Mucosa of descending colon (tissue), 3 donors: ENCODE measurements at regions not wholly inside any gene's neighbourhood (a gene's known extent, or its start where the extent isn't known, plus 50 kb on each side); places are given as distances from the start of the nearest gene placed in this dataset.

Source experiments
- ATAC-seq: fragments of 200-7000 bp; cut with Tn5 transposase; one replicate; pipeline ENCODE4 v1.9.1; 2020; ENCODE audit warnings: mild to moderate bottlenecking, moderate library complexity
- DNase-seq, 3 donors: peaks; one replicate each; pipeline ENCODE4 v3.0.0-alpha.2; 2020
- H3K36me3 ChIP-seq: fragments of 200-600 bp; one replicate; pipeline ENCODE4 v1.8.0; 2021; ENCODE audit warnings: low read depth, mild to moderate bottlenecking
- H3K4me1 ChIP-seq: fragments of 200-600 bp; one replicate; pipeline ENCODE4 v1.8.0; 2021; ENCODE audit warnings: low read depth, mild to moderate bottlenecking
- H3K4me3 ChIP-seq: fragments of 200-600 bp; one replicate; pipeline ENCODE4 v1.8.0; 2021; ENCODE audit warnings: mild to moderate bottlenecking
- H3K9me3 ChIP-seq: fragments of 200-600 bp; one replicate; pipeline ENCODE4 v1.8.0; 2021; ENCODE audit warnings: mild to moderate bottlenecking
- intact Hi-C, 2 donors: fragments of 100-400 bp; cut with DNase I in 1 of 2; cut with micrococcal nuclease in 1 of 2; formaldehyde crosslinking; loops; one replicate each; pipeline versions ENCODE4 v1.11.0 to v1.11.1; 2022; cut with DNase I, micrococcal nuclease
- TF ChIP-seq, protein P1 (sequence below): fragments of 200-600 bp; IDR thresholded peaks from one replicate; pipeline ENCODE4 v1.8.0; 2022; ENCODE audit warnings: antibody characterized with exemption, mild to moderate bottlenecking
- donor health status: DM: no; HTN: no; CAD: no; lungs with moderate emphysema.
- donor health status: DM: no; HTN: no; CAD: no.
- donor health status: DM: no; HTN: yes; CAD: no.

DNA sequence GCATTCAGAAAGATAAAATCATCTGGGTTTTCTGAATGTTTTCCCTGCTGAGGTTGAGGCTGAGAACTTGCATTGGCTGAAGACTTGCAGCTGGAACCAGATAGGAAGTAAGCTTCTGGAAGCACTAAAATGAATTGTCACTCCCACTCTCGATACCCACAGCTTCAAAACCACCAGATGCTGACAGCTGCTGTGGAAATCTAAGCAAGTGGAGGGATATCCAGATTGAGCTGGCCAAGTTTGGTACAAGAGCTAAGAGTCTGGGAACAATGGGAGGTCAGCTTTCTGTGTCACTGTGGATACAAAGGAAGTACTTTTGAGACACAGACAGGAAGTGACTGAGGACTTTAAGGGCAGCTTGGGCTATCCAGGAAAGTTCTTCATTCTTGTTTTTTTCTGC, 51.3 kb upstream of the CD44 start:
- Histone ChIP-seq H3K4me3 (no peak overlapping the region), H3K4me1 (peaks cover 3% of the 10 kb centered on the region), H3K9me3 (no peaks in the 10 kb centered on the region), H3K36me3 (no peaks in the 10 kb centered on the region)
- ATAC-seq, result peak; percentile 27
- TF ChIP-seq, protein P1, sequence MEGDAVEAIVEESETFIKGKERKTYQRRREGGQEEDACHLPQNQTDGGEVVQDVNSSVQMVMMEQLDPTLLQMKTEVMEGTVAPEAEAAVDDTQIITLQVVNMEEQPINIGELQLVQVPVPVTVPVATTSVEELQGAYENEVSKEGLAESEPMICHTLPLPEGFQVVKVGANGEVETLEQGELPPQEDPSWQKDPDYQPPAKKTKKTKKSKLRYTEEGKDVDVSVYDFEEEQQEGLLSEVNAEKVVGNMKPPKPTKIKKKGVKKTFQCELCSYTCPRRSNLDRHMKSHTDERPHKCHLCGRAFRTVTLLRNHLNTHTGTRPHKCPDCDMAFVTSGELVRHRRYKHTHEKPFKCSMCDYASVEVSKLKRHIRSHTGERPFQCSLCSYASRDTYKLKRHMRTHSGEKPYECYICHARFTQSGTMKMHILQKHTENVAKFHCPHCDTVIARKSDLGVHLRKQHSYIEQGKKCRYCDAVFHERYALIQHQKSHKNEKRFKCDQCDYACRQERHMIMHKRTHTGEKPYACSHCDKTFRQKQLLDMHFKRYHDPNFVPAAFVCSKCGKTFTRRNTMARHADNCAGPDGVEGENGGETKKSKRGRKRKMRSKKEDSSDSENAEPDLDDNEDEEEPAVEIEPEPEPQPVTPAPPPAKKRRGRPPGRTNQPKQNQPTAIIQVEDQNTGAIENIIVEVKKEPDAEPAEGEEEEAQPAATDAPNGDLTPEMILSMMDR, result no peak
- intact Hi-C loops, result no loop called here
- peak in 1 of 3 donors; percentile 44 for DNase-seq

DNA sequence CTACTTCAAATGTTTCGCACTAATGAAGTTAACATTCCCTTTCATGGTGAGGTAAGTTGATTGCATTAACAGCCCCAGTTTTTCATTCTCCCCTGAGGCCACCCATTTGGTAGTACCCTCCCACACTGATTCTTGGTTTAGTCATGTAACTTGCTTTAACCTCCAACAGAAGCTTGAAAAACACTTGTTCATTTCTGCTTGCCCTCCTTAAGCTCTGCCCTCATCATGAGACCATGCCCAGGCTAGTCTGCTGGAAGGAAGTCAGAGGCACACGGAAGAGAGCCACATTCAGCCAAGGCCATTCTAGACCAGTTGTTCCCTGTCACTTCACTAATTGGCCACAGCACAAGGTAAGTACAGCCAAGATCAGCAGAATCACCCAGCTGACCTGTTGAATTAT, 50.7 kb upstream of the CD44 start:
- Histone ChIP-seq H3K36me3 (no peaks in the 10 kb centered on the region), H3K4me1 (peaks cover 3% of the 10 kb centered on the region), H3K4me3 (no peak overlapping the region), H3K9me3 (no peaks in the 10 kb centered on the region)
- intact Hi-C loops, result no loop called here
- TF ChIP-seq, protein P1, result no peak
- ATAC-seq (no peak), DNase-seq (no peak)

DNA sequence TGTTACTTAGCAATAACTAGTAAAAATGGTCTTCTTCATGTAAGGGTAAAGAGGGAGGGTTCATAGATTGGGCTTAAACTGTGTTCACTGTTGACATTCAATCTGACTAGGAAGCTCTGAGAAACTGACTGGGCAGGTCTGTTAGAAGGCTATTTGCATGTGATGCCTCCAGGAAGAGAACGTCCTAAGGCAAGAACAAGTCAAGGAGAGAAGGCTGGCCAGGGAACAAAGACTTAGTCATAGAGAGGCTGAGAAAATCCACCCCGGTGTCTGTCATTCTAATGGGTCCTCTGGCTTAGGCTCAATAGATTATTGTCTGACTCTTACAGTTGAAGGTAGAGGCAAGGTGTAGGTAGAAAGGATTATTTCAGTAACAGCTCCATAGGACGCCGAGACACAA, 50.3 kb upstream of the CD44 start:
- Histone ChIP-seq H3K9me3 (no peaks in the 10 kb centered on the region), H3K4me1 (peaks cover 3% of the 10 kb centered on the region), H3K4me3 (no peak overlapping the region), H3K36me3 (no peaks in the 10 kb centered on the region)
- peak; percentile 66 for ATAC-seq
- intact Hi-C loops, result no loop called here
- no peak for DNase-seq
- TF ChIP-seq, protein P1, result no peak
